Lung (tissue), 11 donors: ENCODE measurements at regions not wholly inside any gene's neighbourhood (a gene's known extent, or its start where the extent isn't known, plus 50 kb on each side); places are given as distances from the start of the nearest gene placed in this dataset.

Experiments used
- ATAC-seq: fragments of 200-7000 bp; cut with Tn5 transposase; one replicate; pipeline ENCODE4 v1.9.1; 2020; ENCODE audit warnings: moderate number of reproducible peaks; ENCODE audit not compliant: insufficient read depth, low FRiP score
- DNase-seq, 3 donors: peaks; one replicate each; pipeline ENCODE4 v3.0.0-alpha.2; 2013 to 2017
- H3K27ac ChIP-seq, 2 donors: one replicate each; pipeline ENCODE4 v1.5.1; 2013; ENCODE audit warnings: mild to moderate bottlenecking in 2 of 2, moderate library complexity in 2 of 2, control low read depth in 1 of 2, inconsistent platforms in 1 of 2, low read depth in 1 of 2, low read length in 1 of 2
- H3K27me3 ChIP-seq, 3 donors: one replicate each; pipeline ENCODE4 v1.5.1; 2013; ENCODE audit warnings: low read length in 2 of 3; ENCODE audit not compliant: control insufficient read depth in 3 of 3, insufficient read depth in 3 of 3
- H3K36me3 ChIP-seq, 4 donors: one replicate each; pipeline ENCODE4 v1.5.1; 2013; ENCODE audit warnings: low read length in 4 of 4, mild to moderate bottlenecking in 1 of 4, moderate library complexity in 1 of 4; ENCODE audit not compliant: control insufficient read depth in 4 of 4, insufficient read depth in 4 of 4
- H3K4me1 ChIP-seq, 5 donors: one replicate each; pipeline ENCODE4 v1.5.1; 2013; ENCODE audit warnings: low read length in 5 of 5, mild to moderate bottlenecking in 2 of 5, moderate library complexity in 1 of 5; ENCODE audit not compliant: control insufficient read depth in 5 of 5, insufficient read depth in 5 of 5
- H3K4me3 ChIP-seq: one replicate; pipeline ENCODE4 v1.5.1; 2013; ENCODE audit warnings: mild to moderate bottlenecking, control low read depth, moderate library complexity
- H3K9ac ChIP-seq, 2 donors: one replicate each; pipeline ENCODE4 v1.5.1; 2013; ENCODE audit warnings: low read length in 2 of 2, control low read depth in 1 of 2; ENCODE audit not compliant: insufficient read depth in 1 of 2
- H3K9me3 ChIP-seq, 4 donors: one replicate each; pipeline ENCODE4 v1.5.1; 2013; ENCODE audit warnings: low read length in 3 of 4, mild to moderate bottlenecking in 1 of 4, moderate library complexity in 1 of 4; ENCODE audit not compliant: control insufficient read depth in 4 of 4, insufficient read depth in 3 of 4
- CTCF ChIP-seq: IDR thresholded peaks from 2 replicates; pipeline ENCODE4 v1.5.1; 2012; ENCODE audit warnings: mild to moderate bottlenecking; ENCODE audit errors: control extremely low read depth, extremely low read depth
- WGBS, 2 donors: extraction: QIAGEN DNeasy Blood & Tissue Kit; methylation state at CpG; one replicate each; pipeline ENCODE4 v1.1.7; 2013; 5-methylcytosine and 5-hydroxymethylcytosine counted together
- donor health status: control.
- donor health status: control.
- donor health status: Bipolar disorder and iron deficiency.
- donor health status: healthy.
- donor health status: DM: yes; HTN: yes; CAD: no.

- no peak for TF ChIP-seq CTCF
- Histone ChIP-seq H3K9ac (no peak overlapping the region), H3K4me1 (peaks cover 0 to 11% (median 0%) of the 10 kb centered on the region in 5 donors), H3K27ac (no peak overlapping the region), H3K4me3 (no peak overlapping the region), H3K36me3 (no peaks in the 10 kb centered on the region), H3K9me3 (peaks cover 0 to 7% (median 0%) of the 10 kb centered on the region in 4 donors), H3K27me3 (peaks cover 0 to 16% (median 0%) of the 10 kb centered on the region in 3 donors)
- DNase-seq = no peak
- no peak for ATAC-seq
- 71% methylated on average over 7 of the region's 7 CpGs for WGBS, 2 donors
Measured at GRCh38 chr20:24735263-24735662, 213.8 kb upstream of the CST7 start.

GRCh38 chr20:24736131-24736843, 212.8 kb upstream of the CST7 start:
- no peak for ATAC-seq
- peaks cover 0 to 11% (median 0%) of the 10 kb centered on the region in 5 donors for H3K4me1 ChIP-seq
- H3K9me3 ChIP-seq = peaks cover 0 to 7% (median 0%) of the 10 kb centered on the region in 4 donors
- peaks cover 0 to 16% (median 0%) of the 10 kb centered on the region in 3 donors for H3K27me3 ChIP-seq
- no peak overlapping the region for H3K4me3 ChIP-seq
- no peak overlapping the region for H3K27ac ChIP-seq
- no peak overlapping the region for H3K9ac ChIP-seq
- no peaks in the 10 kb centered on the region for H3K36me3 ChIP-seq
- WGBS, 2 donors = 56 to 64% methylated on average over 10 of the region's 10 CpGs
- no peak for TF ChIP-seq CTCF
- DNase-seq = peak in 2 of 3 donors; percentile 22 to 47

- 91 to 96% methylated on average over 5 of the region's 5 CpGs for WGBS, 2 donors
Measured at GRCh38 chr20:24736844-24737211, 212.2 kb upstream of the CST7 start.

More at GRCh38 chr20:24736844-24737211, 212.2 kb upstream of the CST7 start:
- Histone ChIP-seq H3K9ac (no peak overlapping the region), H3K27me3 (peaks cover 0 to 16% (median 0%) of the 10 kb centered on the region in 3 donors), H3K27ac (no peak overlapping the region), H3K36me3 (no peaks in the 10 kb centered on the region), H3K4me1 (peaks cover 0 to 11% (median 0%) of the 10 kb centered on the region in 5 donors), H3K9me3 (peaks cover 0 to 7% (median 0%) of the 10 kb centered on the region in 4 donors), H3K4me3 (no peak overlapping the region)
- no peak for ATAC-seq
- DNase-seq = no peak
- TF ChIP-seq CTCF = no peak
